ENCODE measurements at regions not wholly inside any gene's neighbourhood (a gene's known extent, or its start where the extent isn't known, plus 50 kb on each side); places are given as distances from the start of the nearest gene placed in this dataset.
A peak's percentile ranks its signal among the peaks of the same experiment; 100 is the strongest.

DNA sequence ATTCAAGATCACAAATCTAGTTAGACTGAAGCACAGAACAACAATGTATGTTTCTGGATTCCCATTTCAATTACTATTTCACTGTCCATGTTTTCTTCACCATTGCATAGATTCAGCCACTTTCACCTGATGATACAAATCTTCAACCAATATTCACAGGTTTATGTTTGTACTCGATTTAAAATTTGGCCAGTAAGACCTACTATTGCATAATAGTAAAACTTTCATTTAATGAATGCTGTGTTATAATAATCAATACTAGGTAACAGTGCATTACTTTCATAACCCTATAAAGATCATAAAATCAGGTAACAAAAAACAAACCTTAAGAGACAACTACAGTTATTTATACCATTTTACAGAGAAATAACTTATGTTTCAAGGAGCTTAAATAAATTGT lies 2209.1 kb downstream of the ARAP2 start:
- FAIRE-seq: no peak

DNA sequence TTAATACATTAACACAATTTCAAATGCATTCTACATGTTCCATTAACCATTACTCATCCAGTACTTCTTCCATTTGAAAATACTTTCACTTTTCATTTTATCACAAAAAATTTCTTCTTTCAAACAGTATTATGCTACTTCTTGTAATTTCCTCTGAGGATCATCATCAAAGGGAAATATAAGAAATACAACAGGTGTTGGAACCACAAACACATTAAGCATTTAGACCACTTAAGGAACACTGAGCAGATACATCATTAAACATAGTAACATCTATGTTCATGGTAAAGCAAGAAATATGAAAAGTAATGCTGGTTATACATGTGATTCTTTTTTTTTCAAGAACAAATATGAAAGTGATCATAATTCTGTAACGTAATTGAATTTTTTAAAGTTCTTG lies 2207.0 kb downstream of the ARAP2 start:
- no peak for FAIRE-seq

DNA sequence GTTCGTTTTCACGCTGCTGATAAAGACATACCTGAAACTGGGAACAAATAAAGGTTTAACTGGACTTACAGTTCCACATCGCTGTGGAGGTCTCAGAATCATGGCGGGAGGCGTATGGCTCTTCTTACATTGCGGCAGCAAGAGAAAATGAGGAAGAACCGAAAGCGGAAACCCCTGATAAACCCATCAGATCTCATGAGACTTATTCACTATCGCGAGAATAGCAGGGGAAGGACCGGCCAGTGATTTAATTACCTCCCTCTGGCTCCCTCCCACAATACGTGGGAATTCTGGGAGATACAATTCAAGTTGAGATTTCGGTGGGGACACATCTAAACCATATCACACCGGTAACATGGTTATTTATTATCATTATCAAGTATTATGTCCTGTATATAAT lies 2204.5 kb downstream of the ARAP2 start:
- FAIRE-seq: no peak

DNA sequence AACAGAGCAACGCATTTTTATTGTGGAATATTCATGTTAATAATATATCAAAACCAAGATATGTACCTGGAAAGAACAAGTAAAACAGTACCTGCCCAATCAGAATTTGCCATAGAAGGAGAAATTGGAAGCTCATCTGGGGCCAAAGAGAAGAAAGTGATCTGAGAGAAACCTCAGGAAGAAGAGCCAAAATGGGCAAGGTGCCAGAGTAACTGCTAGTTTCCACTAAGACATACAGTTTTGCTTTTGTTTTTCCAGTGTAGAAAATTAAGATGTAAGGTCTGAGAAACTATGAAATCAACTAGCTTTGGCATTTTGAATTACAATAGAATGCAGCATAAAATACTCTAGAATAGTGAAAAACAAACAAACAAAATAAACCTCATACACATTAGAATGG lies 2201.2 kb downstream of the ARAP2 start:
- no peak for FAIRE-seq

DNA sequence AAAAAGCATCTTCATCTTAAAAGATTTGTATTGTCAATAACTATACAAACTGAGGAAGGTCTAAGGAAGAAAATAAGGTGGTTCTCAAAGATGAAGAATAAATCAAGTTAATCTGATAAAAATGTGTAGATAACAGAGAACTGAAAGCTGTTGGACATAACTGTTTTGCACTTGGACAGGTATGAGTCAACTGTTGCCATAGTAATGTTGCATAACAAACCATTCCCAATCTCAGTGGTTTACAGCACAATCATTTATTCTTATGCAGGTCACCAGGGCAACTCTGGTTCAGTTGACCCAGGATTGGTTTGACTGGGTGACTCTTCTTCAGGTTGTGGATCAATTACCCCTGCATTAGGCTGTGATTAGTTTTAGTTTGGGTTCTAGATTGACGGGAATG lies 2197.7 kb downstream of the ARAP2 start:
- FAIRE-seq: no peak

- FAIRE-seq: no peak
Measured at GRCh38 chr4:34047363-34047762, 2197.0 kb downstream of the ARAP2 start.

DNA sequence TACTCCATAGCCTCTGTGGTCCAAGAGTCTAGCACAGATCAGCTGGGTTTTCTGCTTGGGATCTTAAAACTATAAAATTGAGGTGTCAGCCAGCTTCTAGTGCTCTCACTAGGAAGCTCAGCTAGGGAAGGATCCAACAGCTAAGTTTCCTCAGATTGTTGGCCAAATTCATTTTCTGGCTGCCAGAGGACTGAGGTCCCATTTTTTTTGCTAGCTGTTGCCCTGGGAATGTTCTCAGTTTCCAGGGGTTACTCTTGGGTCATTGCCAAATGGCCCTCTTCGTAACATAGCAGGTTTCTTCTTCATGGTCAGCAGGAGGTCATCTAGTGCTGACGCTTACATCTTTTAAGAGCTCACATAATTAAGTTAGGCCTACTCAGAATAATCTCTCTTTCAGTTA lies 2178.2 kb downstream of the ARAP2 start:
- no peak for FAIRE-seq

GRCh38 chr4:34091451-34091850 lies 2152.9 kb downstream of the ARAP2 start:
- FAIRE-seq: no peak

DNA sequence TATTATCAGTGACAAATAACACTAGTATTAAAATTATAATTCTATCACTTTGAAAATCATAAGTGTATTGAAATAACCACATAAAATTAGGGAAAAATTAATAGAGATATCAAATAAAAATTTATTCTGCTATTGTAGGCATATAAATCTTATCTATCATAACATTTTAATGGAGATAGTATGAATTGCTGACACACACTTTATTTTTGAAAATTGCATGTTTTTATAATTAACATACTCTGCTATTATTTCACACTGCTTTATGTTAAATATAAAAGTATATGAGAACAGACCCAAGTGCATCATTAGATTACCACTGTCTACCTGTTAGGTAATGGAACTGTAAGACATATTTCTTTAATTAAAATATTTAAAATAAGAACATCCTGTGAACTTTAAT lies 2150.2 kb downstream of the ARAP2 start:
- FAIRE-seq: peak; percentile 14

DNA sequence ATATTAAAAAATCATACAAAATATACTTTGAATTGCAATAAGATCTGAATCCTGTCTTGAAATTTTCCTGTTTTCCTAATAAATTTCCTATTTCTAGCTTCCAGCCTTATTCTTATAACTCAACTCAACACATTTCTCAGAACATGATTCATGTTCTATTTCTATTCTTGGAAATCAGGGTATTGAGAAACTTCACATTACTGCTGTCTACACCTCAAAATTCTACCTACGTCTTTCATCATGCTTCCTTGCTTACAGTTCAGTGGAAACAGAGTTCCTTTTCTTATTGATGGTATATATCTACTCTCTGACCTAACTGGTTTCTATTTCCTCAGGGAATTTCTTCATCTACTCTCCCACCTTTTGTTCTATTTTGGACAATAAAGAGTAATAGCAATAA lies 2139.0 kb downstream of the ARAP2 start:
- no peak for FAIRE-seq

DNA sequence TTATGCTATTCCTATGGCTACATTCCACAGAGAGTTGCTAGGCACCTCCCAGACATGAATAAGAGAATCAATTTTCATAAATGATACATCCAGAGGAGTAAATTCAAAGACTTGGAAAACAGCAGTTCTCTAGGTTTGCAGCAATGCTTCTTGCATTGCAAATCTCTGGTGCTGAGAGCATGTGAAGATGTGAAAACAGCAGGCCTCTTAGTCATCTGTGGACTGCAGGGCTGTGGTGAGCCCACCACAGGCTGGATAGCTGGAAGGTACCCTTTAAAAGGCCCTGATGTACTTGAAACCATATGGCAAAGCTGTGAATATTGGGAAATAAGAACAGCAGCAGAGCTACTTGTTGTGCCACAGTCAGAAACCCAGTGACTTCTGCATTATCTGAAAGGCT lies 2135.9 kb downstream of the ARAP2 start:
- FAIRE-seq: no peak

DNA sequence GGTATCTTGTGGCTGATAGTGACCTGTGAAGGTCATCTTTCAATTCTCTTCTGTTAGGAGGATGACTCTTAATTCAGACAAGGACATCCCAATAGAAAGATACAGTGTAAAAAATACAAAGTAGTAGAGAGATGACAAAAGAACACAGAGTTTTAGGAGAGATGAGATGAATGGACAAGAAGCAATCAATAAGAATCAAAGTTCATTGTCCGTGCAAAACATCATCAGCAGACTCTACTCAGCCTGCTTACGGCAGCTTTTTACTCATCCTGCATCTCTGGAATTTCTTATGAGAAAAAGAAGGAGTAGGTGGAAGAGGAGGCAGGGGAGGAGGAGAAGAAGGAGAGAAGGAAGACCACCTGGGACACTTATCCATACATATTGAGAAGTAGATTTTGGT lies 2131.7 kb downstream of the ARAP2 start:
- no peak for FAIRE-seq

DNA sequence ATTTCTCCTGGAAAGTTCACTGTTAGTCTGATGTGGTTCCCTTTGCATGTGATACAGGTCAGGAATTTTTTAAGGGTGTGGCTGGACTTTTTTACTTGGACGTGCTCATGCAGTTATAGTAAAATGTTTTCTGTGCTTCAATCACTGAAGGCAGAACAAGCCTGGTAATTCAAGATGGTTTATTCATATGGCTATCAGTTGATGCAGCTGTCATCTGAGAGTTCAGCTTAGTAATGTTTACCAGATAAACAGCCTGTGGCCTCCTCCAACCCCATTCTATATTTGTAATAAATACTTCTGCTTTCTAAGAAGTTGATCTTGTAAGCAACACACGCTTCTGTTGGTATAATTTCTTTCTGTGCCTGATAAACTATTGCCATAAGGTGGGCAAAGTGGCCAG lies 2105.9 kb downstream of the ARAP2 start:
- no peak for FAIRE-seq

DNA sequence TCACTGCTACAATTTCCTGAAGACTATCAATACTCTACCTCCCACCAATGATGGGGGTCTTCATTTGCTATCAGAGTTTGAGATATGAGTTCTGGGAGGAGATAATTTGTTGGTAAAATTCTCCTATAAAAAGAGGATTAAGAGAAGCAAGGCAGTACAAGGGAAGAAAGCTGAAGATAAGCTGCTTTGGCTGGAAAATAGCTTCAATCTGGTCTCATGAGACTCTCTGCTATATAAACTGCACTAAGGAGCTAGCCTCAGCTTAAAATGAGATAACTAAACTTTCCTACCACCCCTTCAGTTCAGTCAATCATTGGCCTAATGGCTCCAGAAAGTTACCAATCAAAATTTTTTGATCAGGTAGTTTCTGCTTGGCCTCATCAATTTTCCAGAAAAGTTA lies 2105.0 kb downstream of the ARAP2 start:
- FAIRE-seq: no peak

DNA sequence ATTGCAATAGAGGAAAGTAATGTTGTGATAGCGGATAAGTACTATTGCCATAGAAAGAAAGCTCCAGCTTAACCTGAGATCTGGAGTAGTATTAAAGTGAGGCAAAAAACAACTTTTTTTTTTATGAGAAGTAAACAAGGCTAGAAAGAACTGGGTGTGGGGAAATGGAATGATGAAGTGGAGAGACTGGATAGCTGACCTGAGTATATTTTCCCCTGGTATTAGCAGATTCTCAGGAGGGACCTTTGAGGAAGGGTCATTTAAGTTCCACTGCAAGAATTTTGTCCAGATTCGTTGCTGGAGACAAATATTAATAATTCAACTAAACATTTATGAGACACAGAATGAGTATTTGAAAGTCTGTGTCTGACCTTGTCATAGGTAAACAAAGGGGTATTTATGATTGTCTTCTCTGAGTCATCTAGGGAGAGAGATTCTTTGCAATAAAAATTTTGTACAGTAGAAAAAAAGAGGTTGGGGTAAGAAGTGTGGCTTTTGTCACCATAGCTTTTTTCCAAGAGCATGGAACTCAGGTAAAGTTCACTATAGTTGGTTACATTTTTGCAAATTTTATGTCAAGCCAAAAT lies 2095.9 kb downstream of the ARAP2 start:
- FAIRE-seq: no peak

- no peak for FAIRE-seq
Measured at GRCh38 chr4:34157547-34157946, 2086.8 kb downstream of the ARAP2 start.

DNA sequence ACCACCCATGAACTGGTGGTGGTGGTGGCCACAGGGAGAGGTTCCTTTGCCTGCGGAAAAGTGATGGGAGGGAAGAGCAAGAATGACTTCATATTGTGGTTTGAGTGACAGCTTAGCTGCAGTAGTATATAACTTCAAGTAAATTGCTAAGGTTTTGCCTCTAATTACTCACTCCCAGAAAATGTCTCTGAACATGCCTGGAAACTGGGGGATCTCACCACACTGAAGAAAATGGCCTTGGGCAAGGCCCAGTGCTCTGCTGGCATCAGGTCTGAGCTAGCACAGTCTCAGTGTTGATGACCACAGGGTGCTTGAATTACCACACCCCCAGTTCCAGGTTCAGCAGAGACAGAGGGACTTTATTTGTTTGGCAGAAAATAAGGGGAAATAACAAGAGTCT lies 2085.4 kb downstream of the ARAP2 start:
- FAIRE-seq: no peak

- no peak for FAIRE-seq
Measured at GRCh38 chr4:34170946-34171345, 2073.4 kb downstream of the ARAP2 start.

GRCh38 chr4:34176609-34177008 lies 2067.7 kb downstream of the ARAP2 start:
- no peak for FAIRE-seq

DNA sequence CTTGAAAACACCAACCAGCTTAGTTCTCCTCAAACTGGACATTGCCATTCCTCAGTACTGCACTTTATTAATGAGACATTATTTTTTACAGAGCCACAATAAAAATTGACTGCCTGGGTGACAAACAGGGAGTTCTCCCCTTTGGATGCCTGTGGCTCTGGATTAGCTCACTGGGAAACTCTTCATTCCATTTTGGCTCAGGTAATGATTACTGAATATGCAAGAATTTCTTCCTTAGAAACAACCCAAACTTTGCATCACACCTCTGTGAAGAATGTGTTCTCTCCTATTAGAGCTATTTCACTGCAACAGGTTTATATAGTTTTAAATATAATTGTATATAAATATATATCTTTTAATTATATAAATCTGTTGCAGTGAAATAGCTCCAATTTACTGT lies 2065.8 kb downstream of the ARAP2 start:
- FAIRE-seq: no peak

- FAIRE-seq: no peak
Measured at GRCh38 chr4:34181311-34181841, 2062.9 kb downstream of the ARAP2 start.

- FAIRE-seq: no peak
Measured at GRCh38 chr4:34181891-34182290, 2062.4 kb downstream of the ARAP2 start.

DNA sequence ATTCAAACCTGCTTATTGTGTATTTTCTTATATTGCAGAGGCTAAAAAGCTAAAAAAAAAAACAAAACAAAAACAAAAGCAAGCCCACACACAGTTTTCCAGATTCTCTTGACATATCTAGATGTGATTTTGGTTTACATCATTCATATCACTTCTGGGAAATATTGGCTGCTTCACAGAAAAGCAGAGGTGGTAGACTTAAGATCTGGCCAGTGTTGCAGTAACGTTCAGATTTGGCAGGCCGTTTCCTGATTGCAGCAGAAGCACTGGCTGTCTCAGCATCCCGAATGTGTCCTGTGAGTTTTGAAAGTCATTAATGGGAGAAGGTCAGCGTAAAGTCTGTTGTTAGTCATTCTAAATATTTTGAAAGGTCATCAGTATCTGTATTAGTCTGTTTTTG lies 2062.0 kb downstream of the ARAP2 start:
- no peak for FAIRE-seq

DNA sequence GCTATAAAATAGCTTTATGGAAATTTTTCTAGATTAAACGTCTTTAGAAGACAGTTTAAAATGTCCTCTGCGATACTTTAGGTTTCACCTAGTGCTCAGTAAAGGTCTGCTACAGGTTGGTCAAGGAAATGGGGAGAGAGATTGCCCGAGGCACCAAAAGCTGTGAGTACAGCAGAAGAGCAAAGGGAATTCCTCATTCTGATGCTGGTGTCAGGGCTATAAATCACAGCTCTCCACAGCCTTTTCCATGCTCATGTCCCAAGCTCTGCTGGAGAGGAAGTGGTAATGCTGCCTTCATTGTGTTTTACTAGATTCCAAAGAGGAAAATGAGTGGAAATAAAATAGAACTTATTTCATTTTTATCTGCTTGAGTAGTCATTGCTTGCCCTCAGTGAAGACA lies 2060.4 kb downstream of the ARAP2 start:
- no peak for FAIRE-seq

- no peak for FAIRE-seq
Measured at GRCh38 chr4:34187056-34187455, 2057.3 kb downstream of the ARAP2 start.

DNA sequence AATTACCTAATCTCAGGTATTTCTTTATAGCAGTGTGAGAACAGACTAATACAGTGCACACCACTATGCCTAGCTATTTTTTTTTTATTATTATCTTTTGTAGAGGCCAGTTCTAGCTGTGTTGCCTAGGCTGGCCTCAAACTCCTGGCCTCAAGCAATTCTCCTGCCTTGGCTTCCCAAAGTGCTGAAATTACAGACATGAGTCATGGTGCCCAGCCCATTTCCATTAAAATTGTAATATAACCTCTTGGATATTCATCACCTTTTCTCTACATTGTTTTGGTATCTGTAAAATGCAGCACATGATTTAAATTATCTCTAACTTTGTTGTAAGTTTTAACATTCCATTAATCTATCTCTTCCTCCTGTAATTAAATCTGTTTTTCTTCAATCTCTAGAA lies 2052.9 kb downstream of the ARAP2 start:
- FAIRE-seq: no peak
